GM12865 (cell line): ENCODE measurements at regions not wholly inside any gene's neighbourhood (a gene's known extent, or its start where the extent isn't known, plus 50 kb on each side); places are given as distances from the start of the nearest gene placed in this dataset.

Experiments
- DNase-seq: peaks from one replicate; pipeline ENCODE4 v3.0.0; 2010; ENCODE audit warnings: low read depth
- H3K4me3 ChIP-seq: 2 replicates; pipeline ENCODE4 v1.5.1; 2011; ENCODE audit warnings: mild to moderate bottlenecking, low read depth, low read length, control low read depth
- TF ChIP-seq, protein P1 (sequence below): IDR thresholded peaks from 2 replicates; pipeline ENCODE4 v1.5.1; 2011; ENCODE audit warnings: low read length, control low read depth, low read depth, inconsistent platforms; ENCODE audit not compliant: insufficient read depth; ENCODE audit errors: missing control alignments

DNA sequence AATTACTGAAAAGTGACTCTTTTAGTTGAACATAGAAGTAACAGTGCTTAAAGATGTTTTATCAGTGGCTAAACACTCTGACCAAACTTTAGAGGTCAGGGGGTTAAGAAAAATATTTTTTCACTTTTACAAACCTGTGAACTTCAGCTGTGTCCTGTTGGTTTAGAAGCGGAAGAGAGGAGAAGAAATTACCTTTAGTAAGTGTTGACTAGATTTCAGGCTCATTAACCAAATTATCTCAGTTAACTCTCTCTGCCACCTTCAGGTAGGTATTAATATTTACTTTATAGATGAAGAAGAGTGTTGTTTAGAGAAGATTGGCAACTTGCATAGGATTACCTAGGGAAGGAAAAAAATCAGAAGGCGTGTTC lies 151.9 kb upstream of the CMC1 start:
- no peak for DNase-seq
- no peak overlapping the region for H3K4me3 ChIP-seq
- TF ChIP-seq, protein P1, sequence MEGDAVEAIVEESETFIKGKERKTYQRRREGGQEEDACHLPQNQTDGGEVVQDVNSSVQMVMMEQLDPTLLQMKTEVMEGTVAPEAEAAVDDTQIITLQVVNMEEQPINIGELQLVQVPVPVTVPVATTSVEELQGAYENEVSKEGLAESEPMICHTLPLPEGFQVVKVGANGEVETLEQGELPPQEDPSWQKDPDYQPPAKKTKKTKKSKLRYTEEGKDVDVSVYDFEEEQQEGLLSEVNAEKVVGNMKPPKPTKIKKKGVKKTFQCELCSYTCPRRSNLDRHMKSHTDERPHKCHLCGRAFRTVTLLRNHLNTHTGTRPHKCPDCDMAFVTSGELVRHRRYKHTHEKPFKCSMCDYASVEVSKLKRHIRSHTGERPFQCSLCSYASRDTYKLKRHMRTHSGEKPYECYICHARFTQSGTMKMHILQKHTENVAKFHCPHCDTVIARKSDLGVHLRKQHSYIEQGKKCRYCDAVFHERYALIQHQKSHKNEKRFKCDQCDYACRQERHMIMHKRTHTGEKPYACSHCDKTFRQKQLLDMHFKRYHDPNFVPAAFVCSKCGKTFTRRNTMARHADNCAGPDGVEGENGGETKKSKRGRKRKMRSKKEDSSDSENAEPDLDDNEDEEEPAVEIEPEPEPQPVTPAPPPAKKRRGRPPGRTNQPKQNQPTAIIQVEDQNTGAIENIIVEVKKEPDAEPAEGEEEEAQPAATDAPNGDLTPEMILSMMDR = no peak

DNA sequence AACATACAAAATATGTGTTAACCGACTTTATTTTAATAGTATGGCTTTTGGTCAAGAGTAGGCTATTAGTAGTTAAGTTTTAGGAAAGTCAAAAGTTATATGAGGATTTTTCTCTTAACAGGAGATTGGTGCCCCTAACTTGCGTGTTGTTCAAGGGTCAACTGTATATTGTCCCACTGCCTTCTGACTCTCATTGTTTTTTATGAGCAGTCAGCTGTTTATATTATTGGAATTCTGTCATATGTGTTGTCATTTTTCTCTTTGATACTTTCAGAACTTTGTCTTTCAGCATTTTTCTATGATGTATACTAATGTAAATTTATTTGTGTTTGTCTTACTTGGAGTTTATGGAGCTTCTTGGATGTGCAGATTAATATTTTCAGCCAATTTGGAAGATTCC lies 142.1 kb upstream of the CMC1 start:
- no peak overlapping the region for H3K4me3 ChIP-seq
- no peak for DNase-seq
- TF ChIP-seq, protein P1 = no peak

DNA sequence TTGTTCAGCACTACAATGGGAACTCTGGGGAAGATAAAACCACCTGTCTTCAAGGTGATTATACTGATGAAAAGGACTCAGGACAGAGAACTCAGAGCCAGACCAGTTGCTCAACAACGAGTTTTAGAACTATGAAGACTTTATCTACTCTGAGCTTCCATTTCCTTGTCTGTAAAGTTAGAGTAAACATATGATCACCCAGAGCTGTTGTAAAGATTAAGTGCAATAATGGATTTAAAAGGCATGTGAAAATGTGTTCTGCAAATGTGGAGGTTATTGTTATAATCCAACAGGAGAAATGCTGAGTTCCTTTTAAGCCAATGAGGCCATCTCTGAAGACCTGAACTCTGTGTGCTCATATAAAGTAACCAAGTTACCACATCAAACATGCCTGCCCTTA lies 139.7 kb upstream of the CMC1 start:
- DNase-seq = no peak
- TF ChIP-seq, protein P1 = no peak
- H3K4me3 ChIP-seq = no peak overlapping the region

DNA sequence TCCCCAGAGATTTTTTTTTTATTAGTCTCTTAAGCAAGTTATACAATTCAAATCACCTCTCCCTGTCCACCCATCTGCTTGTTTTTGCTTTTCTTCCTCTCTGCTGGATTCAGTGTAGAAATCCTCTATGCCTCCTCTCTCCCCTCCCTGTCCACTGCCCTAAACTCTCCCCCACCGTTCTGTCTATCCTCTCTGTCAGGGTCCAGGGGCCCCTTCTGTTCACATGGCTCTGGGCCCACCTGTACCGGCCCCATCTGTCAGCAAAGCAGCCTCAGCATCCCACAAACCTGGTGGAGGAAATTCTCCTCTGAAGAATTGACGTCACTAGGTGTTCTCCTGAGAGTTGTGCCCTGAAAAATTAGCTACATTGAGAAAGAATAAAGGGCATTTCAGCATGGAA lies 137.6 kb upstream of the CMC1 start:
- DNase-seq = no peak
- TF ChIP-seq, protein P1 = no peak
- no peak overlapping the region for H3K4me3 ChIP-seq

DNA sequence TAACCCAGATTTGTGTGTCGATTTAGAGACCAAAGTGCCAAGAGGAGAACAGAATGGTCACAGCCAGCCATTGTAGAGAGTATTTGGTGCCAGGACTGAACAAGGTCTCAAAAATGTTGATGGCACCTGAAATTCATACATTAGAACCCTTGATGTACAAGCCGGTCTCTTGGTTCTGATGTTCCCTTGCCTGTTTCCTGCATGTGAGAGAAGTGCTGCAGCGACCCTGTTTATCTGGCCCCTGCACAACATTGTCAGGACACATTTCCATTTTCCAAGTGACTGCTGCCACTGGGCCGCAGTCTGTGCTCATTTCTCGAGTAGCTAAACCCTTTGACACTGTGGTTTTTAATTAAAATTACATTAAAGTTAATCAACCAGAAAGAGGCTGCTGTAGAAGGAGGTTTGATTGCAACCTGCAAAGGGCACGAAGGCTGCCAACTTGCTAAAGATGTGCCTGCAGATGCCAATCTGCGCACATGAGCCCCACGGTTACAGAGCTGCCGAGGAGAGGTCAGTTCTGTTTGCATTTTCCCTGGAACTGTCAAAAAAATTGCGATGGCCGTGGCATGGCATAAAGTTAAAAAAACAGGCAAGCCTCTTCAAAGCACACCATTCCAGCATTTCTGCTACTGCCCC lies 136.4 kb upstream of the CMC1 start:
- DNase-seq = no peak
- TF ChIP-seq, protein P1 = no peak
- H3K4me3 ChIP-seq = no peak overlapping the region

DNA sequence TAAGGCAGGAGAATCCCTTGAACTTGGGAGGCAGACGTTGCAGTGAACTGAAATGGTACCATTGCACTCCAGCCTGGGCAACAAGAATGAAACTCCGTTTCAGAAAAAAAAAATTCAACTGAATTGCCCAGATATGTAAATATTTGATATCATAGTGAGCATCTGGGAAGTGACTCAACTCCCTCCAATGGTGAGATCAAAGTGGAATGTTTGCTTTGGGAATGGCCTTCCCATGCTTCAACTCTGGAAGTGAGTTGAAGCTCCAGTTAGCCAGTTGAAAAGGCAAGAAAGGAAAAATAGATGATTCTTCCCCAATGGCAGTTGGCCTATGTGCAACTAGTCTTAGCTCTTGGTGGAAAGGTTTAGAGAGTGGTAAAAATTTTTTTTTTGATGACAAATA lies 131.6 kb upstream of the CMC1 start:
- no peak overlapping the region for H3K4me3 ChIP-seq
- TF ChIP-seq, protein P1 = no peak
- no peak for DNase-seq

DNA sequence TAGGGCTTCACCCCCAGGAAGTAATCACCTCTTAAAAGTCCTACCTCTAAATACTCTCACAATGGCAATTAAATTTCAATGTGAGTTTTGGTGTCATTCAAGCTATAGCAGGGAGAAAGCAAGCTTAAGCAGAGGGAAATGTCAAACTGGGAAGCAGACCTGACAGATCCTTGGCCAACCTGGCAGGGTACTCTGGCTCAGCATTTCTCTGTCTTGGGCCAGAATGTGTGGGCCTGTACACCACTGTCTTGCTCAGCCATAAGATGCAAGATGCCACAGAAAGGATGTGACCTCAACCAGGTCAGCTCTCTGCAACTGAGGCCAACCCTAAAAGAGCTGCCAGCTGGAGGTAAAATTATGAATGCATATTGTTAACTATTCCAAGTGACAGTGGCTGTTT lies 130.6 kb upstream of the CMC1 start:
- TF ChIP-seq, protein P1 = no peak
- no peak for DNase-seq
- H3K4me3 ChIP-seq = no peak overlapping the region
